HG03575 (cell line): ENCODE measurements at regions not wholly inside any gene's neighbourhood (a gene's known extent, or its start where the extent isn't known, plus 50 kb on each side); places are given as distances from the start of the nearest gene placed in this dataset.

ENCODE experiments used
- ATAC-seq: cut with Tn5 transposase; IDR thresholded peaks from one replicate; pipeline ENCODE4 v1.9.1; 2021; ENCODE audit not compliant: unreplicated experiment, insufficient number of reproducible peaks, low FRiP score; ENCODE audit errors: extremely low read depth

GRCh38 chr11:25298450-25298849, 801.6 kb downstream of the LUZP2 start:
- no peak for ATAC-seq

GRCh38 chr11:25309818-25310217, 813.0 kb downstream of the LUZP2 start:
- ATAC-seq: no peak

- ATAC-seq: no peak
These were observed 820.4 kb downstream of the LUZP2 start for GRCh38 chr11:25317216-25317615.

- ATAC-seq: no peak
These were observed 822.3 kb downstream of the LUZP2 start for GRCh38 chr11:25319127-25319526.

GRCh38 chr11:25327656-25328055, 830.8 kb downstream of the LUZP2 start:
- ATAC-seq: no peak

GRCh38 chr11:25339281-25339680, 842.4 kb downstream of the LUZP2 start:
- ATAC-seq: no peak

GRCh38 chr11:25349537-25349936, 852.7 kb downstream of the LUZP2 start:
- ATAC-seq: no peak

- ATAC-seq: no peak
These were observed 854.3 kb downstream of the LUZP2 start for GRCh38 chr11:25350899-25351803.

GRCh38 chr11:25357133-25357532, 860.3 kb downstream of the LUZP2 start:
- ATAC-seq: no peak

GRCh38 chr11:25377466-25377865, 880.6 kb downstream of the LUZP2 start:
- no peak for ATAC-seq

GRCh38 chr11:25396847-25397246, 900.0 kb downstream of the LUZP2 start:
- ATAC-seq: no peak

- no peak for ATAC-seq
These were observed 911.3 kb downstream of the LUZP2 start for GRCh38 chr11:25408146-25408545.

GRCh38 chr11:25415793-25416192, 916.1 kb upstream of the ANO3 start:
- no peak for ATAC-seq

GRCh38 chr11:25423436-25424199, 908.3 kb upstream of the ANO3 start:
- no peak for ATAC-seq

- no peak for ATAC-seq
These were observed 899.6 kb upstream of the ANO3 start for GRCh38 chr11:25432376-25432775.

- ATAC-seq: no peak
These were observed 896.7 kb upstream of the ANO3 start for GRCh38 chr11:25435197-25435596.

- ATAC-seq: no peak
These were observed 895.6 kb upstream of the ANO3 start for GRCh38 chr11:25436326-25436725.

- ATAC-seq: no peak
These were observed 890.5 kb upstream of the ANO3 start for GRCh38 chr11:25441421-25441820.

- no peak for ATAC-seq
These were observed 882.8 kb upstream of the ANO3 start for GRCh38 chr11:25449091-25449490.

- no peak for ATAC-seq
These were observed 878.5 kb upstream of the ANO3 start for GRCh38 chr11:25453471-25453870.
